ENCODE measurements at regions not wholly inside any gene's neighbourhood (a gene's known extent, or its start where the extent isn't known, plus 50 kb on each side); places are given as distances from the start of the nearest gene placed in this dataset.
"Not testable (repeated sequence)": the region's sequence is repeated elsewhere in the genome, so short reads cannot be mapped to it uniquely, and the experiment has no call there.

GRCh38 chr3:78260388-78260787 lies 1220.5 kb downstream of the ROBO2 start:
- Mint-ChIP-seq H3K36me3 (no peaks in the 10 kb centered on the region), H3K4me3 (no peak overlapping the region), H3K4me1 (ENCODE audit: low read depth) (no peaks in the 10 kb centered on the region), H3K9me3 (peaks cover 21% of the 10 kb centered on the region), H3K27ac (no peak overlapping the region), H3K27me3 (no peaks in the 10 kb centered on the region)
- no peak for DNase-seq
- ChIA-PET CTCF (no interaction called here), POLR2A (no interaction called here)
- intact Hi-C loops (cut with micrococcal nuclease), result no loop called here

DNA sequence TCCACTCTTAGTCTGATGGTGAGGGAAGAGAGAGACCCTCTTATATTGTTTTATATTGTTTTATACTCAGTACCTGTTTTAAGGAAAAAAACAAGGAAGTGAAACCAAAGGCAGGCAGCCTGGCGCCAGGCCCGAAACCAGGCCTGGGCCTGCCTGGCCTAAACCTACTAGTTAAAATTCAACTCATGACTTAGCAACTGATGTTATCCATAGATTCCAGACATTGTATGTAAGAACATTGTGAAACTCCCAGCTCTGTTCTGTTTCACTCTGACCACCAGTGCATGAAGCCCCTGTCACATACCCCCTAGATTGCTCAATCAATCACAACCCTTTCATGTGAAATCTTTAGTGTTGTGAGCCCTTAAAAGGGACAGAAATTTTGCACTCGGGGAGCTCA lies 1226.7 kb downstream of the ROBO2 start:
- DNase-seq; H3K4me3 Mint-ChIP-seq; POLR2A ChIA-PET; H3K36me3 Mint-ChIP-seq; CTCF ChIA-PET; intact Hi-C loops (cut with micrococcal nuclease); H3K27me3 Mint-ChIP-seq; H3K27ac Mint-ChIP-seq; H3K4me1 Mint-ChIP-seq (ENCODE audit: low read depth): not testable (repeated sequence)
- H3K9me3 Mint-ChIP-seq, result peaks cover 26% of the 10 kb centered on the region

DNA sequence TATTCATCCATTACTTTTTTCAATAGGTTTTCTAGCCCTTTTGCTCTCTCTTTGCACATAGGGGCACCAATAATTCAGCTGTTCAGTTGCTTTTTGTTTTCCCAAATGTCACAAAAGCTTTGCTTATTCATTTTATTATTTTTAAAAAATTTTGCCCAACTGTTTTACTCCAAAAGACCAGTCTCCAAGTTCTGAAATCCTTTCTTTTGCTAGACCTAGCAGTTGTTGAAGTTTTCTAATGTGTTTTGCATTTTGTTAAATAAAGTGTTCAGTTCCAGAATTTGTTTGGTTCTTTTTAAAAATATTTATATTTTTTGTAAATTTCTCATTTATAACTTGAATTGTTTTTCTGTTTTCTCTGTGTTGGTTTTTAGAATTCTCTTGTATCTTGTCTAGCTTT lies 1227.3 kb downstream of the ROBO2 start:
- no peak overlapping the region for H3K27ac Mint-ChIP-seq
- ChIA-PET POLR2A (no interaction called here), CTCF (no interaction called here)
- intact Hi-C loops (cut with micrococcal nuclease), result no loop called here
- no peaks in the 10 kb centered on the region for H3K4me1 Mint-ChIP-seq (ENCODE audit: low read depth)
- H3K4me3 Mint-ChIP-seq, result no peak overlapping the region
- no peaks in the 10 kb centered on the region for H3K36me3 Mint-ChIP-seq
- DNase-seq, result no peak
- no peaks in the 10 kb centered on the region for H3K27me3 Mint-ChIP-seq
- peaks cover 26% of the 10 kb centered on the region for H3K9me3 Mint-ChIP-seq

- Mint-ChIP-seq H3K4me1 (ENCODE audit: low read depth) (no peaks in the 10 kb centered on the region), H3K27me3 (no peaks in the 10 kb centered on the region), H3K36me3 (no peaks in the 10 kb centered on the region), H3K4me3 (no peak overlapping the region), H3K27ac (no peak overlapping the region), H3K9me3 (peaks cover 26% of the 10 kb centered on the region)
- DNase-seq, result no peak
- ChIA-PET POLR2A (no interaction called here), CTCF (no interaction called here)
- intact Hi-C loops (cut with micrococcal nuclease), result no loop called here
Observed at GRCh38 chr3:78268087-78268486, 1228.2 kb downstream of the ROBO2 start.

DNA sequence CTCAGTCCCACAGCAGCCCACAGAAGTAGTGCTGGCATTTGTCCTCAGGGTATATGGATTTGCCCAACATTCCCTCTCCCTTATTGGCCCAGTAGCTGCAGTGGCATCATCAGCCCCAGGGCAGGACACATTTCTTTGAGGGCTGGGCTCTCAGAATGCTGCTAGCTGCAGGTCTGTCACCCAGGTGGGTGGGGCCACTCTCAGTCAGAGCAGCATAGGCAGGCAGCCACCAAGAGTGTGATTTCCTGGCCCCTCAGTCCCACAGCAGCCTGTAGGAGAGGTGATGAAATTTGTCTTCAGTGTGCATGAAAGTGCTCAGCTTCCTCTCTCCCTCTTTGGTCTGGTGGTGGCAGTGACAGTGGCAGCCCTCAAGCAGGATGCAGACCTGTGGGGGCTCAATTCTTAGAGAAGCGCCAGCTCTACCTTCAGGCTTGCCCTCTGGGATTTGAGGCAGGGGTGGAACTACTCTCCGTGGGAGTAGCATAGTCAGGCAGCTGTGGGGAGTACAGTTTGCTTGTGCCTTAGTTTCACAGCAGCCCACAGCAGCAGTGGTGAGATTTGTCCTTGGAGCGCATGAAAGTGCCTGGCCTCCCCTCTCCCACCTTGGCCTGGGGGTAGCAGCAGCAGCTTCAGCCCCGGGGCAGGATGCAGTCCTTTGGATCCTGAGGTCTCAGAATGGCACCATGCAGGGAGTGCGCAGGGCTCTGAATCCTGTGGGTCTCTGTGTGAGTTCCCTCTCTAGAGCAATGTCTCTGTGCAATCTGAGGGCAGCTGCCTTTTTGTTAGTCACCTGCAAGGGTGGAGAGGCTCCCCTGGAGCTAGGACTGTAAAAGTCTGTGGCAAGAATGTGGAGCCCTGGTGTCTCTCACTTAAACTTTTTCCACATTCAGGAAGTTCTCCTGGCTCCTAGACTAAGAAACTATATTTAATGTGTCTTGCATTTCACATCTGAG lies 1229.1 kb downstream of the ROBO2 start:
- H3K9me3 Mint-ChIP-seq, result peaks cover 25% of the 10 kb centered on the region
- H3K4me1 Mint-ChIP-seq (ENCODE audit: low read depth), result no peaks in the 10 kb centered on the region
- H3K36me3 Mint-ChIP-seq, result no peaks in the 10 kb centered on the region
- POLR2A ChIA-PET, result no interaction called here
- H3K27ac Mint-ChIP-seq, result no peak overlapping the region
- CTCF ChIA-PET, result no interaction called here
- DNase-seq, result no peak
- intact Hi-C loops (cut with micrococcal nuclease), result no loop called here
- no peak overlapping the region for H3K4me3 Mint-ChIP-seq
- H3K27me3 Mint-ChIP-seq, result no peaks in the 10 kb centered on the region

GRCh38 chr3:78273326-78273725 lies 1233.4 kb downstream of the ROBO2 start:
- peaks cover 15% of the 10 kb centered on the region for H3K9me3 Mint-ChIP-seq
- no peaks in the 10 kb centered on the region for H3K27me3 Mint-ChIP-seq
- CTCF ChIA-PET, result no interaction called here
- intact Hi-C loops (cut with micrococcal nuclease), result no loop called here
- H3K36me3 Mint-ChIP-seq, result no peaks in the 10 kb centered on the region
- DNase-seq, result no peak
- POLR2A ChIA-PET, result no interaction called here
- H3K4me3 Mint-ChIP-seq, result no peak overlapping the region
- no peak overlapping the region for H3K27ac Mint-ChIP-seq
- H3K4me1 Mint-ChIP-seq (ENCODE audit: low read depth), result no peaks in the 10 kb centered on the region

DNA sequence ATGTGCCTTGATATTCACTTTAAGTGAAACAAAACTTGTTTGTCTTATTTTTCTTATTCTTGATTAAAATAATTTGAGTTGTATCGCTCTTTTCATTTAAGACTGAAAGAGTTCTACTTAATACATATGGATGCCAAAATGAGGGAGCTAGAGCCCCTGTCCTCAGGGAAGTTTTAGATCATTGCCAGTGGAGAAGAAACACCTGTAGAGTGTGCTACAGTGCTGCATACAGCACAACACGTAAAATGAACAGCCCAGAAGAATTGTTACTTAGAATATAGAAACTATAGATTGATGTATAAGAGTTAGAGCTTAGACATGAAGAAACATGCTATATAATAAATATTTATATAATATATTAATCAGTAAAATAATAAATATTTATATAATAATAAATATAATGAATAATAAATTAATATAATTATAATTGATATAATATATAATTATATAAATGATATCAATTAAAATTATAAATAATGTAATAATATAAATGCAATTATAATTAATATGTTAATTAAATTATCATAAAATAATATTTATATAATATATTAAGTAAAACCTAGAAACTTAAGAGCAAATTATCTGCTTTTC lies 1234.7 kb downstream of the ROBO2 start:
- Mint-ChIP-seq H3K9me3 (peaks cover 14% of the 10 kb centered on the region), H3K4me3 (no peak overlapping the region), H3K4me1 (ENCODE audit: low read depth) (no peaks in the 10 kb centered on the region), H3K36me3 (no peaks in the 10 kb centered on the region), H3K27ac (no peak overlapping the region), H3K27me3 (no peaks in the 10 kb centered on the region)
- POLR2A ChIA-PET, result no interaction called here
- intact Hi-C loops (cut with micrococcal nuclease), result no loop called here
- CTCF ChIA-PET, result no interaction called here
- DNase-seq, result no peak

DNA sequence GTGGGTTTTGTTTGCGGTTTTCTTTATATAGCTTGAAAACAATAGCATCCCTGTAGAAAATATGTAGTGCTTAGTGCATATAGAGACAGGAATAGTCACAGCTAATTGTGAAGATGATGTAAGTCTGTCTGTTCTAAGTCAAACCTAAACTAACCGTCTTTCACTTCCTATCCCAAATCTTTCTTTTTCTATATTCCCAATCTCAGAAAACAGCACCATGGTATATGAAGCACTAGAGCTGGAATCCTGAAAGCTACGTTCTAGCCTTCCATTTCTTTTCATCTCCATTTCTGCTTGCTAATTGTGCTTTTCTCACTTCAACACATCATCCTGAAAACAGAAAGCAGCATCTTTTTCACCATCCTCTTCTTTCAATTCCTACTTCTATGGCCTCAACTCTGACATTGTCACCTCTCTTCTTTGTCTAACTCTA lies 1235.5 kb downstream of the ROBO2 start:
- ChIA-PET POLR2A (no interaction called here), CTCF (no interaction called here)
- no peaks in the 10 kb centered on the region for H3K27me3 Mint-ChIP-seq
- peaks cover 18% of the 10 kb centered on the region for H3K9me3 Mint-ChIP-seq
- no peak for DNase-seq
- no peak overlapping the region for H3K27ac Mint-ChIP-seq
- no peak overlapping the region for H3K4me3 Mint-ChIP-seq
- H3K36me3 Mint-ChIP-seq, result no peaks in the 10 kb centered on the region
- no peaks in the 10 kb centered on the region for H3K4me1 Mint-ChIP-seq (ENCODE audit: low read depth)
- intact Hi-C loops (cut with micrococcal nuclease), result no loop called here

DNA sequence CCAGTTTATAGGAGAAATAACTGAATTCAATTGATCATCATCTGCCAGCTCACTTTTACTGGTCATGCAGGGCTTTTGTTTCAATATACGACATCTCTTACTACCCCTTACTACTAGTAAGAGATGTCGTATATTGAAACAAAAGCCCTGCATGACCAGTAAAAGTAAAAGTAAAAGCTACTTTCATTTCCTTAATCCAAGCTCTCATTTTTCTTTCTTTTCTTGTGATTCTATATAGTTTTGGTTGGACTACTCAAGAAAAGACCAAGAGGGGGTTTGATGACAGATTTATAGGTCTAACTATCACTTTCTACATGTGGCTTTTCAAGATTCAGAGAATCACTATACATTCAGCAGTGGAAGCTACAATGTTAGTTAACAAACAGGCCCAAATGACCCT lies 1237.3 kb downstream of the ROBO2 start:
- H3K4me1 Mint-ChIP-seq (ENCODE audit: low read depth), result no peaks in the 10 kb centered on the region
- H3K4me3 Mint-ChIP-seq, result no peak overlapping the region
- ChIA-PET POLR2A (no interaction called here), CTCF (no interaction called here)
- peaks cover 18% of the 10 kb centered on the region for H3K9me3 Mint-ChIP-seq
- no peak for DNase-seq
- H3K27me3 Mint-ChIP-seq, result no peaks in the 10 kb centered on the region
- H3K27ac Mint-ChIP-seq, result no peak overlapping the region
- H3K36me3 Mint-ChIP-seq, result no peaks in the 10 kb centered on the region
- intact Hi-C loops (cut with micrococcal nuclease), result no loop called here

- POLR2A ChIA-PET, result no interaction called here
- Mint-ChIP-seq H3K4me3 (no peak overlapping the region), H3K4me1 (ENCODE audit: low read depth) (no peaks in the 10 kb centered on the region), H3K36me3 (no peaks in the 10 kb centered on the region), H3K27ac (no peak overlapping the region), H3K27me3 (no peaks in the 10 kb centered on the region), H3K9me3 (peaks cover 22% of the 10 kb centered on the region)
- no peak for DNase-seq
- CTCF ChIA-PET, result no interaction called here
- intact Hi-C loops (cut with micrococcal nuclease), result no loop called here
Observed at GRCh38 chr3:78277801-78278200, 1237.9 kb downstream of the ROBO2 start.

DNA sequence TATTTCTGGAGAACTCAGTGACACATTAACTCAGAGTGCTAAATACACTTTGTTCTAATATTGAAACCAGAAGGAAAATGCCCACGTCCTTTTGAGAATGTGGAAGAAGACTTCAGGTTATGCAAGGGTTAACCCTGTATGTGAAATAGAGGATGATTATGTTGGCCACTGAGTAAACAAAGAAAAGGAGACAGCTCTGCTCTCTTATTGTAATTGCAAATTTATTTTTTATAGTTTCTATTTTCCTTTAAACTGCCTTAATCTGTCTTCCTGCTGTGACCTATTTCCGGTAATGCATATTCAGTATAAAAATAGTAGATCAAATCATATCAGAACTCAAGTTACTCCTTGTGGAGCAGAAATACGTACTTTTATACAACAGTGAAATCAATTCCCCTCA lies 1239.2 kb downstream of the ROBO2 start:
- no peaks in the 10 kb centered on the region for H3K27me3 Mint-ChIP-seq
- ChIA-PET POLR2A (no interaction called here), CTCF (no interaction called here)

DNA sequence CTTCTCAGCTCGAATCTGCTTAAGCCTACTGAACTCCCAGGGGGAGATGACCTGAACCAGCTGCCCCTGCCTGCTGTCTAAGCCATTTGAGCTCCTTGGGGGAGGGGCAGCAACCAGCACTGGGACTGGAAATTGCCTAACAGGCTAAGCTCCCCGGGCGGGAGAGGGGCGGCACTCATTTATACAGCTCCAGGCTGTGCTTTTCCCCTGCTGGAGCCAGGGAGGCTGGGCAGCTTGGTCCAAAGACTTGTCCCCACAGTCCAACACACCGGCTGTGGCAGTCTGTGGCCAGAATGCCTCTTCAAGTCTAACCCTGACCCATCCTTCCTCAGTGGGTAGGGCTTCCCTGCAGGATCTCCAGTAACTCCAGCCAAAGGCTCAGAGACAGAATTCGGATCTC lies 1241.5 kb downstream of the ROBO2 start:
- ChIA-PET CTCF (no interaction called here), POLR2A (no interaction called here)
- Mint-ChIP-seq H3K4me1 (ENCODE audit: low read depth) (no peaks in the 10 kb centered on the region), H3K36me3 (no peaks in the 10 kb centered on the region), H3K9me3 (peaks cover 16% of the 10 kb centered on the region), H3K27ac (no peak overlapping the region), H3K27me3 (no peaks in the 10 kb centered on the region), H3K4me3 (no peak overlapping the region)
- intact Hi-C loops (cut with micrococcal nuclease), result no loop called here
- DNase-seq, result no peak

More for the DNA sequence above, 1239.2 kb downstream of the ROBO2 start:
- no peak overlapping the region for H3K27ac Mint-ChIP-seq
- no peaks in the 10 kb centered on the region for H3K4me1 Mint-ChIP-seq (ENCODE audit: low read depth)
- intact Hi-C loops (cut with micrococcal nuclease), result no loop called here
- peaks cover 23% of the 10 kb centered on the region for H3K9me3 Mint-ChIP-seq
- no peak for DNase-seq
- H3K4me3 Mint-ChIP-seq, result no peak overlapping the region
- H3K36me3 Mint-ChIP-seq, result no peaks in the 10 kb centered on the region

DNA sequence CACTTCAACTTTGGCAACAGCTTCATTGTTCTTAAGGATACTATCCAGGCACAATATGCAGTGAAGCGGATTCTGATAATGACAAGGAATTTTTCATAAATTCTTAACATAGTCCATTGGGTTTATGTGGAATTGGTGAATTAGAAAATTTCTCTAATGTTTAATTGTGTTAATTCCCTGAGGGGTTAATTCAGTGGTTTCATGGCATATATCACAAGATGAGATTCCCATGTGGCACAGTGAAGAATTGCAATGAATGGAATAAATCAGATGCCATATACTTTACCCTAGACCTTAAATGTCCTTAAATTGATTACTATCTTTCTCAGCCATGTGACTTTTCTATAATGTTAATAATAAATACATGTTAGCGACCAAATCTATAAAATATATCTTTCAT lies 1244.1 kb downstream of the ROBO2 start:
- POLR2A ChIA-PET, result no interaction called here
- Mint-ChIP-seq H3K9me3 (peaks cover 9% of the 10 kb centered on the region), H3K4me1 (ENCODE audit: low read depth) (no peaks in the 10 kb centered on the region), H3K36me3 (no peaks in the 10 kb centered on the region), H3K27me3 (no peaks in the 10 kb centered on the region), H3K4me3 (no peak overlapping the region), H3K27ac (no peak overlapping the region)
- no peak for DNase-seq
- intact Hi-C loops (cut with micrococcal nuclease), result no loop called here
- CTCF ChIA-PET, result no interaction called here

Data from activated CD4-positive, alpha-beta memory T cell treated with anti-CD3 and anti-CD28 coated beads for 36 hours (primary cell).